Hematopoietic multipotent progenitor cell treated with erythropoietin and hydrocortisone succinate and interleukin-3 and kit ligand, for 8 days (in vitro differentiated cells): ENCODE measurements at regions not wholly inside any gene's neighbourhood (a gene's known extent, or its start where the extent isn't known, plus 50 kb on each side); places are given as distances from the start of the nearest gene placed in this dataset.
"Not testable (repeated sequence)": the region's sequence is repeated elsewhere in the genome, so short reads cannot be mapped to it uniquely, and the experiment has no call there.

Experiments used
- DNase-seq: peaks from one replicate; pipeline ENCODE4 v3.0.0-alpha.2; 2015

- DNase-seq, result peak; percentile 34
Measured at GRCh38 chr3:88000853-88001252, 58.0 kb downstream of the CGGBP1 start.

GRCh38 chr3:87997966-87998365, 60.8 kb downstream of the CGGBP1 start:
- no peak for DNase-seq

- DNase-seq, result peak; percentile 36
Measured at GRCh38 chr3:87997298-87997697, 61.5 kb downstream of the CGGBP1 start.

- no peak for DNase-seq
Measured at GRCh38 chr3:87996882-87997281, 61.9 kb downstream of the CGGBP1 start.

- no peak for DNase-seq
Measured at GRCh38 chr3:87993566-87993965, 65.2 kb downstream of the CGGBP1 start.

- peak; percentile 45 for DNase-seq
Measured at GRCh38 chr3:87987952-87988351, 70.9 kb downstream of the CGGBP1 start.

- no peak for DNase-seq
Measured at GRCh38 chr3:87982421-87982820, 76.4 kb downstream of the CGGBP1 start.

GRCh38 chr3:87979527-87979926, 79.3 kb downstream of the CGGBP1 start:
- DNase-seq, result no peak

GRCh38 chr3:87977765-87978164, 81.0 kb downstream of the CGGBP1 start:
- no peak for DNase-seq

- no peak for DNase-seq
Measured at GRCh38 chr3:87975716-87976115, 83.1 kb downstream of the CGGBP1 start.

GRCh38 chr3:87973906-87974305, 84.9 kb downstream of the CGGBP1 start:
- no peak for DNase-seq

- no peak for DNase-seq
Measured at GRCh38 chr3:87969620-87970019, 89.2 kb downstream of the CGGBP1 start.

GRCh38 chr3:87968668-87969067, 90.1 kb downstream of the CGGBP1 start:
- DNase-seq, result no peak

GRCh38 chr3:87958289-87958688, 100.5 kb downstream of the CGGBP1 start:
- no peak for DNase-seq

GRCh38 chr3:87957575-87957974, 101.2 kb downstream of the CGGBP1 start:
- no peak for DNase-seq

GRCh38 chr3:87949879-87950208, 109.0 kb downstream of the CGGBP1 start:
- DNase-seq, result no peak

- no peak for DNase-seq
Measured at GRCh38 chr3:87949189-87949878, 109.5 kb downstream of the CGGBP1 start.

GRCh38 chr3:87946007-87946406, 112.8 kb downstream of the CGGBP1 start:
- not testable (repeated sequence) for DNase-seq

GRCh38 chr3:87942256-87942655, 116.5 kb downstream of the CGGBP1 start:
- DNase-seq, result not testable (repeated sequence)

GRCh38 chr3:87924485-87924884, 134.3 kb downstream of the CGGBP1 start:
- no peak for DNase-seq

- no peak for DNase-seq
Measured at GRCh38 chr3:87920549-87920948, 138.3 kb downstream of the CGGBP1 start.

GRCh38 chr3:87901141-87901540, 157.7 kb downstream of the CGGBP1 start:
- DNase-seq, result peak; percentile 51

GRCh38 chr3:87900061-87900460, 158.7 kb downstream of the CGGBP1 start:
- peak; percentile 17 for DNase-seq

GRCh38 chr3:87898971-87899370, 159.8 kb downstream of the CGGBP1 start:
- DNase-seq, result no peak

- no peak for DNase-seq
Measured at GRCh38 chr3:87895983-87896382, 162.8 kb downstream of the CGGBP1 start.
